Effector memory CD8-positive, alpha-beta T cell (primary cell): ENCODE measurements at regions not wholly inside any gene's neighbourhood (a gene's known extent, or its start where the extent isn't known, plus 50 kb on each side); places are given as distances from the start of the nearest gene placed in this dataset.

Experiments
- ATAC-seq: fragments of 150-1000 bp; cut with Tn5 transposase; replicated peaks from 2 replicates; pipeline ENCODE4 v1.10.0; 2021; ENCODE audit warnings: mild to moderate bottlenecking, moderate library complexity
- DNase-seq, 3 experiments: peaks; one replicate each; pipeline ENCODE4 v3.0.0; 2021
- H3K27ac Mint-ChIP-seq, 2 donors: one replicate each; pipeline ENCODE4 v1.8.0; 2022; ENCODE audit warnings: mild to moderate bottlenecking in 2 of 2, mixed read lengths in 2 of 2, moderate library complexity in 2 of 2
- H3K27me3 Mint-ChIP-seq, 2 donors: one replicate each; pipeline ENCODE4 v1.8.0; 2022; ENCODE audit warnings: mixed read lengths in 2 of 2
- H3K36me3 Mint-ChIP-seq: one replicate; pipeline ENCODE4 v1.8.0; 2022; ENCODE audit warnings: mild to moderate bottlenecking, moderate library complexity, mixed read lengths; ENCODE audit not compliant: insufficient read depth
- H3K4me1 Mint-ChIP-seq, 2 donors: one replicate each; pipeline ENCODE4 v1.8.0; 2022; ENCODE audit warnings: low read depth in 2 of 2, mixed read lengths in 2 of 2
- H3K4me3 Mint-ChIP-seq, 2 donors: one replicate each; pipeline ENCODE4 v1.8.0; 2022; ENCODE audit warnings: mild to moderate bottlenecking in 2 of 2, mixed read lengths in 2 of 2, moderate library complexity in 2 of 2
- H3K9me3 Mint-ChIP-seq, 2 donors: one replicate each; pipeline ENCODE4 v1.8.0; 2022; ENCODE audit warnings: mixed read lengths in 2 of 2

- Mint-ChIP-seq H3K36me3 (no peaks in the 10 kb centered on the region), H3K4me3 (no peak overlapping the region), H3K9me3 (peaks cover 0 to 7% of the 10 kb centered on the region in 2 donors), H3K27ac (no peak overlapping the region), H3K4me1 (no peaks in the 10 kb centered on the region), H3K27me3 (no peaks in the 10 kb centered on the region)
- no peak for DNase-seq
- ATAC-seq: no peak
Observed at GRCh38 chr18:71951001-71951400, 593.1 kb downstream of the CBLN2 start.

GRCh38 chr18:71942433-71942832, 601.7 kb downstream of the CBLN2 start:
- DNase-seq (no peak), ATAC-seq (no peak)
- H3K36me3 Mint-ChIP-seq: no peaks in the 10 kb centered on the region
- no peaks in the 10 kb centered on the region for H3K27me3 Mint-ChIP-seq
- peaks cover 4 to 8% of the 10 kb centered on the region in 2 donors for H3K9me3 Mint-ChIP-seq
- H3K27ac Mint-ChIP-seq: no peak overlapping the region
- no peak overlapping the region for H3K4me3 Mint-ChIP-seq
- no peaks in the 10 kb centered on the region for H3K4me1 Mint-ChIP-seq

GRCh38 chr18:71939483-71939882, 604.7 kb downstream of the CBLN2 start:
- H3K27me3 Mint-ChIP-seq: no peaks in the 10 kb centered on the region
- DNase-seq: no peak
- no peaks in the 10 kb centered on the region for H3K36me3 Mint-ChIP-seq
- peaks cover 4 to 8% of the 10 kb centered on the region in 2 donors for H3K9me3 Mint-ChIP-seq
- H3K4me3 Mint-ChIP-seq: no peak overlapping the region
- no peak for ATAC-seq
- H3K27ac Mint-ChIP-seq: no peak overlapping the region
- H3K4me1 Mint-ChIP-seq: no peaks in the 10 kb centered on the region

- Mint-ChIP-seq H3K27me3 (no peaks in the 10 kb centered on the region), H3K36me3 (no peaks in the 10 kb centered on the region), H3K9me3 (peaks cover 0 to 2% of the 10 kb centered on the region in 2 donors), H3K4me1 (no peaks in the 10 kb centered on the region), H3K4me3 (no peak overlapping the region), H3K27ac (no peak overlapping the region)
- no peak for DNase-seq
- ATAC-seq: no peak
Observed at GRCh38 chr18:71936744-71937143, 607.4 kb downstream of the CBLN2 start.

DNA sequence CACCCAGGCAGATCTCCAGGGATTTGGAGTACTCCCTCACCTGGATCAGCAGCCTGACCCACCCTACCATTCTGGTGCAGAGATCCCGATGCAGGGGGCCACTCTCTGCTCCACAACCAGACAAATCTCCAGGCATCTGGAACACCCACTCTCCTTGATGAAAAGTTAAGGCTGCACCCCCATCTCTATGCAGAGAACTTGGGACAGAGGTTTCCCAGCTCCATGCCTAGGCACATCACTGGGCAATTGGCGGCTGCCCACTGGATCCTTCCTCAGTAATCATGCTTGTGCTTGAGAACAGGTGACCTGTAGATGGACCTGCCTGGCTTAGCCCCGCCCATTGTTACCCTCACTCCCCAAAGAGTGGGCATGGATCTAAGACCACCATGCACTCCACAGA, 624.9 kb downstream of the CBLN2 start:
- Mint-ChIP-seq H3K9me3 (peaks cover 8 to 12% of the 10 kb centered on the region in 2 donors), H3K27ac (no peak overlapping the region), H3K36me3 (no peaks in the 10 kb centered on the region), H3K27me3 (no peaks in the 10 kb centered on the region), H3K4me3 (no peak overlapping the region), H3K4me1 (no peaks in the 10 kb centered on the region)
- ATAC-seq (no peak), DNase-seq (no peak)

DNA sequence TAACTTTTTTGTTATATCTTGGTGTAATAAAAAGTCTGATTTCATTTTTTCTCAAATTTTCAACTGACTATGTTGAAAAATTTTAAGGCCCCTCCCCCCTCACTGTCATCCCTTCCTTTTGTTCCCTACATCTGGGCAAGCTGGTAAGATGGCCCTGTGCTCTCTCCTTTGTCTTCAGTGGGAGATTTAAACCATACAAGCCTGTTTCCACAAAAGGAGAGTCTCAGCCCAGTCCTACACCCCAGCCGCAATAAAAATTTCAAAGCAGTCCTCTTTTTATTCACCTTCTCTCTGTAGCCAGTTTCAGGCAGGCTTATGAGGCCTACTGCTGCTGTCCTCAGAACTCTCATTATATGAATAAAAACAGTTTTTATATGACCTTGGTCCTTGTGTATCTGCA, 630.5 kb downstream of the CBLN2 start:
- H3K9me3 Mint-ChIP-seq: peaks cover 5 to 12% of the 10 kb centered on the region in 2 donors
- no peak for DNase-seq
- ATAC-seq: no peak
- H3K27me3 Mint-ChIP-seq: no peaks in the 10 kb centered on the region
- H3K36me3 Mint-ChIP-seq: no peaks in the 10 kb centered on the region
- H3K27ac Mint-ChIP-seq: no peak overlapping the region
- H3K4me1 Mint-ChIP-seq: no peaks in the 10 kb centered on the region
- no peak overlapping the region for H3K4me3 Mint-ChIP-seq

DNA sequence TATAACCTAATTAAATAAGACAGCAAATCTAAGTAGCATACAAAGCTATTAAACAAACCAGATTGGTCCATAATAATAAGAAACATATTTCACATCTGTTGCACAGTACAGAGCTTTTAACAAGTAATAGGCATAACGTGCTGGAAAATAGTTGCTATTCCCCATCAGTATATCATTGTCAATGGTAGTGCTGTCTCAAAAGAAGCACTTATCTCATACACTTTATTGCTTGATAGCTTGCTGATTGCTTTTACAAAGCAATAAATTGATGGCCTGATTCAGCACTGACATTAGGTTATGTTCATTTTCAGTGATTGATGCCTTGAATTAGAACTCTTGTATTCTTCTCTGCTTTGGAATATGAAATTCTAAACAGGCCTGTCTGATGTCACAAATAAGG, 641.7 kb downstream of the CBLN2 start:
- DNase-seq (no peak), ATAC-seq (no peak)
- no peaks in the 10 kb centered on the region for H3K27me3 Mint-ChIP-seq
- H3K36me3 Mint-ChIP-seq: no peaks in the 10 kb centered on the region
- H3K27ac Mint-ChIP-seq: no peak overlapping the region
- no peaks in the 10 kb centered on the region for H3K4me1 Mint-ChIP-seq
- no peak overlapping the region for H3K4me3 Mint-ChIP-seq
- H3K9me3 Mint-ChIP-seq: peaks cover 0 to 4% of the 10 kb centered on the region in 2 donors

DNA sequence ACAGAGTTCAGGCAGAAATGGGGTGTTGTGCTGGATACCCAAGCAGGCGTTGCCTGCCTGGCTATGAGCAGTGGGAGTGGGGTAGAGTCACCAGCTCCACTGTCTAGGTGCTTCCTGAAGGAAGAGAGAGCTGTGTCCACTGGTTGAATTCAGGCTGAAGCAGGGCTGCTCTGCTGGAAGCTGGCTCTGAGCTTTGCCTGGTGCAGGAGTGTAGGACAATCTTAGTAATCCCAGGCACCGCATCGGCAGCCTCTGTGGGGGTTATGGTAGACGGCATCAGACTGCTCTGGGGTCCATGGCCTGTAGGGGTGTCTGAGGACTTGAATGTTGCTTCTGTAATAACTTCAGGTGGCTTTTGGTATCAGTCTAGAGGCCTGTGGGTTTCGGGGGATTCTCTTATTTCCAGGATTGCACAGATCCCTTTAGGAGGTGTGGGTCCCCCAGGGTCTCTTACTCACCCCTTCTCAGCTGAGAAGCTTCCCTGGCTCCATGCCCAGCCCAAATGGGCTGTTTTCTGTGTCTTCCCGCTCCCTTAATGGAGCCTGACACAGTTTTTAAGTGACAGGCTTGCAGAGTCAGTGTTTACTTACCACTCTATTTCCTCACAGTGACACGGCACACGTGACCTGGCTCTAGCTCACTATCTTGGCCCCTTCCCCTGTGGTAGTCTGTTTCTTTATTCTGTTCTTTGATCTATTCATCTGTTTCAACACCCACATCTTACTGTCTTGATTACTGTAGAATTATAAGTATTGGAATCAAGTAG, 644.3 kb downstream of the CBLN2 start:
- DNase-seq: no peak
- ATAC-seq: no peak
- Mint-ChIP-seq H3K27me3 (no peaks in the 10 kb centered on the region), H3K4me3 (no peak overlapping the region), H3K4me1 (no peaks in the 10 kb centered on the region), H3K9me3 (peaks cover 0 to 11% of the 10 kb centered on the region in 2 donors), H3K36me3 (no peaks in the 10 kb centered on the region), H3K27ac (no peak overlapping the region)

- no peak for ATAC-seq
- no peak overlapping the region for H3K27ac Mint-ChIP-seq
- no peaks in the 10 kb centered on the region for H3K36me3 Mint-ChIP-seq
- peaks cover 0 to 11% of the 10 kb centered on the region in 2 donors for H3K9me3 Mint-ChIP-seq
- no peak for DNase-seq
- H3K4me3 Mint-ChIP-seq: no peak overlapping the region
- H3K4me1 Mint-ChIP-seq: no peaks in the 10 kb centered on the region
- no peaks in the 10 kb centered on the region for H3K27me3 Mint-ChIP-seq
Observed at GRCh38 chr18:71899183-71899582, 645.0 kb downstream of the CBLN2 start.

- Mint-ChIP-seq H3K4me3 (no peak overlapping the region), H3K4me1 (no peaks in the 10 kb centered on the region), H3K9me3 (peaks cover 10 to 28% of the 10 kb centered on the region in 2 donors), H3K27me3 (no peaks in the 10 kb centered on the region), H3K27ac (no peak overlapping the region), H3K36me3 (no peaks in the 10 kb centered on the region)
- ATAC-seq (no peak), DNase-seq (no peak)
Observed at GRCh38 chr18:71887509-71887908, 656.6 kb downstream of the CBLN2 start.

DNA sequence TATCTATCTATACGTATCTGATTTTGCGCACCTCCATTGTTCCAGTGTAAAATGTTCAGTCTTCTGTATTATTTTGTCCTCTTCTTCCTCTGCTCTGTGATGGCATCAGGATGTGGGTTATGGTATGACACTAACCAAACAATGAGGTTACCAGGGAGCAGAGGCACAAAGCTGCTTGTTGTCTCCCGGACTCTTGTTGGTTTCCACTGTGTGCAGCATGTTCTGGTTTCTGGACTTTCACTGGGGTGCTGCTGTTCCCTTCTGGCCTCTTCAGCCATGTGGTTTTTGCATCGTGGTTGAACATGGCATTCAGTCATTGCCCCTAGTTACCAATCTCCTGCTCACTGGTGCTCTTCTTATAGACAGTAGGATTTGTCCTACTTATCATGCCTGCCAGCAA, 665.9 kb downstream of the CBLN2 start:
- peaks cover 7 to 27% of the 10 kb centered on the region in 2 donors for H3K9me3 Mint-ChIP-seq
- H3K4me3 Mint-ChIP-seq: no peak overlapping the region
- no peak for DNase-seq
- no peak overlapping the region for H3K27ac Mint-ChIP-seq
- H3K4me1 Mint-ChIP-seq: no peaks in the 10 kb centered on the region
- H3K27me3 Mint-ChIP-seq: no peaks in the 10 kb centered on the region
- H3K36me3 Mint-ChIP-seq: peaks cover 3% of the 10 kb centered on the region
- no peak for ATAC-seq

DNA sequence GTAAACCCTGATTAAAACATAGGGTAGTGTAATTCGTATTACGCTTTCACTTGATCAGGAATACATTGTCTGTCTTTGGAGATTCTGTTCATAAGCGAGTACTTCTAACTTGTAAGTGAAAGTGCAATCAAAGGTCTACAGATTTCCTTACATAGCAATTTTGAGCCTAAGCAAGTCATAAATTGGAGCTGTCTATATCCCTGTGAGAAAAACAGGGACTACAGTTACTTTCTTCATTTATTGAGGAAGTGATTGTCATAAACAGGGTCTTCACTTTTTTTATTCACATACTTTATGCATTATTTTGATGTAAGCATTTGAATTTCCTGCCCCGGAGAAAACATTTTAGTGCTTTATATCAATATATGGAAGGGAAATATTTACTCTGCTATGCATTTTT, 670.4 kb downstream of the CBLN2 start:
- no peak for ATAC-seq
- DNase-seq: no peak
- Mint-ChIP-seq H3K4me3 (no peak overlapping the region), H3K36me3 (peaks cover 3% of the 10 kb centered on the region), H3K4me1 (no peaks in the 10 kb centered on the region), H3K27me3 (no peaks in the 10 kb centered on the region), H3K9me3 (peaks cover 7 to 24% of the 10 kb centered on the region in 2 donors), H3K27ac (no peak overlapping the region)

DNA sequence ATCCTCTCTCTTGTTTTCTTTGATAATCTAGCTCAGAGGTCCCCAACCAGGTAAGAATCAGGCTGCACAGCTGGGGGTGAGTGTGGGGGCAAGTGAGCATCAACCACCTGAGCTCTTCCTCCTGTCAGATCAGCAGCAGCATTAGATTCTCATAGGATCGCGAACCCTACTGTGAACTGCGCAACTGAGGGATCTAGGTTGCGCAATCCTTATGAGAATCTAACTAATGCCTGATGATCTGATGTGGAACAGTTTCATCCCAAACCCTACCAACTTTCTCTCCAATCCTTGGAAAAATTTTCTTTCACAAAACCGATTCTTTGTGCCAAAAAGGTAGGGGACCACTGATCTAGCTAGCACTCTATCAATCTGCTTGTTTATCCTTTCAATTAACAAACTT, 678.3 kb downstream of the CBLN2 start:
- no peak overlapping the region for H3K4me3 Mint-ChIP-seq
- H3K4me1 Mint-ChIP-seq: no peaks in the 10 kb centered on the region
- H3K9me3 Mint-ChIP-seq: peaks cover 2 to 7% of the 10 kb centered on the region in 2 donors
- H3K36me3 Mint-ChIP-seq: no peaks in the 10 kb centered on the region
- ATAC-seq: no peak
- H3K27me3 Mint-ChIP-seq: no peaks in the 10 kb centered on the region
- DNase-seq: no peak
- no peak overlapping the region for H3K27ac Mint-ChIP-seq

DNA sequence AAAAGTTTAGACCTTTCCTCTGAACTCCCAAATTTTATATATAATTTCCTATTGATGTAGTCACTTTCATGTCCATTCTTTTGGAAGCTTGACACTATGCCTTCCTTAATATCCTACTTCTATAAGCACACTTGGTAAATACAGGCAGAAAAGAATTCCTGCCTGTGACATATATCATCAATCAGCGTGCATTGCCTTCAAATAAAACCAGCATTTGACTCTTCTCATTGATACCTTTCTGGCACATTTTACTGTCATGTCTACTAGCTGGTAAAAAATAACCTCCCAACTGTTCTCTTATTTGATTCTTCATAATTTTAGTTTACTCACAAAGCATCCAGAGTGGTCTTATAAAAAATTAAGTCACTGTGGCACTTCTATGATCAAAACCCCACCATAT, 693.5 kb downstream of the CBLN2 start:
- no peak overlapping the region for H3K4me3 Mint-ChIP-seq
- H3K27me3 Mint-ChIP-seq: no peaks in the 10 kb centered on the region
- DNase-seq: no peak
- H3K9me3 Mint-ChIP-seq: peaks cover 9 to 21% of the 10 kb centered on the region in 2 donors
- H3K4me1 Mint-ChIP-seq: no peaks in the 10 kb centered on the region
- H3K27ac Mint-ChIP-seq: no peak overlapping the region
- no peak for ATAC-seq
- no peaks in the 10 kb centered on the region for H3K36me3 Mint-ChIP-seq
